SK-N-SH (cell line): ENCODE measurements at regions not wholly inside any gene's neighbourhood (a gene's known extent, or its start where the extent isn't known, plus 50 kb on each side); places are given as distances from the start of the nearest gene placed in this dataset.

ENCODE experiments used
- CTCF ChIA-PET: fragments of 300-600, 350-600 bp; formaldehyde crosslinking; extraction: SDS; loops from one replicate; lab custom pipeline; 2021; lab: Yijun Ruan, JAX
- POLR2A ChIA-PET: fragments of 350-600 bp; sonication (Branson Sonifier 250); formaldehyde crosslinking; extraction: SDS; loops from one replicate; lab custom pipeline; 2020; ENCODE audit warnings: antibody characterized with exemption, inconsistent platforms; lab: Yijun Ruan, JAX
- DNase-seq: peaks from one replicate; pipeline ENCODE4 v3.0.0; 2012
- H2AFZ ChIP-seq: fragments of 200-600 bp; sonication (generic); 2 replicates; pipeline ENCODE4 v1.8.1; 2016; ENCODE audit warnings: antibody characterized with exemption, mild to moderate bottlenecking, low read depth
- H3F3A ChIP-seq: fragments of 200-600 bp; sonication (generic); replicated peaks from 2 replicates; pipeline ENCODE3; 2016; ENCODE audit warnings: antibody characterized with exemption, mild to moderate bottlenecking; ENCODE audit not compliant: insufficient read depth
- H3K27ac ChIP-seq, 2 experiments: fragments of 200-500 bp in 1 of 2; fragments of 200-600 bp in 1 of 2; sonication (Bioruptor generic) in 1 of 2; sonication (generic), shearing (Covaris generic) in 1 of 2; 2 replicates each; pipeline versions ENCODE4 v1.5.1 to v1.6.1; 2014 to 2016; ENCODE audit warnings: low read depth in 2 of 2, inconsistent platforms in 1 of 2, low read length in 1 of 2, mild to moderate bottlenecking in 1 of 2, mixed read lengths in 1 of 2
- H3K27me3 ChIP-seq: fragments of 200-600 bp; sonication (generic), shearing (Covaris generic); 2 replicates; pipeline ENCODE4 v1.6.1; 2016; ENCODE audit warnings: mixed run types; ENCODE audit not compliant: insufficient read depth
- H3K36me3 ChIP-seq, 2 experiments: fragments of 200-500 bp in 1 of 2; fragments of 200-600 bp in 1 of 2; sonication (Bioruptor generic) in 1 of 2; sonication (generic) in 1 of 2; replicated peaks in 1 of 2; 2 replicates each; pipeline versions ENCODE3 to v1.5.1; 2014 to 2016; ENCODE audit warnings: low read length in 1 of 2, mild to moderate bottlenecking in 1 of 2; ENCODE audit not compliant: insufficient read depth in 2 of 2, control insufficient read depth in 1 of 2
- H3K4me1 ChIP-seq, 2 experiments: fragments of 200-500 bp in 1 of 2; fragments of 200-600 bp in 1 of 2; sonication (Bioruptor generic) in 1 of 2; sonication (generic), shearing (Covaris generic) in 1 of 2; 2 replicates each; pipeline versions ENCODE4 v1.5.1 to v1.6.1; 2014 to 2016; ENCODE audit warnings: low read depth in 1 of 2, low read length in 1 of 2, mixed run types in 1 of 2; ENCODE audit not compliant: insufficient read depth in 2 of 2, control insufficient read depth in 1 of 2
- H3K4me2 ChIP-seq: fragments of 200-600 bp; sonication (generic), shearing (Covaris generic); 2 replicates; pipeline ENCODE4 v1.6.1; 2017; ENCODE audit warnings: mixed run types
- H3K4me3 ChIP-seq, 2 experiments: fragments of 200-500 bp in 1 of 2; fragments of 200-600 bp in 1 of 2; sonication (Bioruptor generic) in 1 of 2; sonication (generic), shearing (Covaris generic) in 1 of 2; 2 replicates each; pipeline versions ENCODE4 v1.5.1 to v1.8.1; 2014 to 2016; ENCODE audit warnings: low read depth in 2 of 2, inconsistent platforms in 1 of 2, low read length in 1 of 2, mild to moderate bottlenecking in 1 of 2, mixed read lengths in 1 of 2, moderate library complexity in 1 of 2
- H3K79me2 ChIP-seq: fragments of 200-600 bp; sonication (generic); 2 replicates; pipeline ENCODE4 v1.8.1; 2017; ENCODE audit warnings: mild to moderate bottlenecking; ENCODE audit not compliant: insufficient read depth
- H3K9ac ChIP-seq: fragments of 200-600 bp; sonication (generic); 2 replicates; pipeline ENCODE4 v1.6.1; 2017; ENCODE audit warnings: mixed run types
- H3K9me2 ChIP-seq: fragments of 200-600 bp; sonication (generic); 2 replicates; pipeline ENCODE4 v1.6.1; 2017; ENCODE audit warnings: mixed run types
- H3K9me3 ChIP-seq: fragments of 200-600 bp; sonication (generic); 2 replicates; pipeline ENCODE4 v1.6.1; 2017; ENCODE audit warnings: mixed run types, mild to moderate bottlenecking, moderate library complexity
- H4K20me1 ChIP-seq: fragments of 200-600 bp; sonication (generic); 2 replicates; pipeline ENCODE4 v1.6.1; 2017; ENCODE audit warnings: mild to moderate bottlenecking, mixed run types; ENCODE audit not compliant: insufficient read depth
- ELF1 ChIP-seq: IDR thresholded peaks from 2 replicates; pipeline ENCODE4 v1.4.0; 2012
- EP300 ChIP-seq, 2 experiments: IDR thresholded peaks; 2 replicates each; pipeline versions ENCODE4 v1.4.0 to v1.6.1; 2012; ENCODE audit warnings: borderline replicate concordance in 1 of 2, low read depth in 1 of 2, low read length in 1 of 2
- EZH2phosphoT487 ChIP-seq: fragments of 200-600 bp; sonication (generic); IDR thresholded peaks from 2 replicates; pipeline ENCODE4 v1.6.1; 2017; ENCODE audit warnings: low read depth, mixed run types, mild to moderate bottlenecking, antibody characterized with exemption, moderate library complexity, borderline replicate concordance
- FOSL2 ChIP-seq: IDR thresholded peaks from 2 replicates; pipeline ENCODE4 v1.4.0; 2012; ENCODE audit warnings: low read depth, mild to moderate bottlenecking, moderate library complexity, borderline replicate concordance
- FOXJ3 ChIP-seq: sonication (generic); formaldehyde crosslinking; IDR thresholded peaks from 2 replicates; pipeline ENCODE4 v1.5.1; 2020; ENCODE audit warnings: mild to moderate bottlenecking, missing genetic modification reagents
- FOXM1 ChIP-seq: IDR thresholded peaks from 2 replicates; pipeline ENCODE4 v1.4.0; 2012; ENCODE audit warnings: low read depth, mild to moderate bottlenecking
- MXI1 ChIP-seq: IDR thresholded peaks from 2 replicates; pipeline ENCODE4 v1.6.1; 2012; ENCODE audit warnings: mild to moderate bottlenecking, low read depth, low read length, improper control_type of control experiment
- NFIC ChIP-seq: IDR thresholded peaks from 2 replicates; pipeline ENCODE4 v1.4.0; 2012; ENCODE audit warnings: borderline replicate concordance
- NRF1 ChIP-seq: IDR thresholded peaks from 2 replicates; pipeline ENCODE4 v1.6.1; 2012; ENCODE audit warnings: low read depth, mild to moderate bottlenecking, low read length
- POLR2AphosphoS5 ChIP-seq: IDR thresholded peaks from 2 replicates; pipeline ENCODE4 v1.6.1; 2012; ENCODE audit warnings: low read depth, low read length
- RCOR1 ChIP-seq: fragments of 150-350 bp; IDR thresholded peaks from 2 replicates; pipeline ENCODE4 v1.6.1; 2017; ENCODE audit warnings: antibody characterized with exemption, low read length
- RXRA ChIP-seq: IDR thresholded peaks from 2 replicates; pipeline ENCODE4 v1.4.0; 2012; ENCODE audit warnings: low read depth, mild to moderate bottlenecking, borderline replicate concordance
- SIN3A ChIP-seq: IDR thresholded peaks from 2 replicates; pipeline ENCODE4 v1.6.1; 2012; ENCODE audit warnings: low read depth, mild to moderate bottlenecking, low read length, moderate library complexity, borderline replicate concordance
- SMC3 ChIP-seq: IDR thresholded peaks from 2 replicates; pipeline ENCODE4 v1.6.1; 2012; ENCODE audit warnings: low read depth, low read length, improper control_type of control experiment
- TAF1 ChIP-seq: IDR thresholded peaks from 2 replicates; pipeline ENCODE4 v1.6.1; 2012; ENCODE audit warnings: low read depth, mild to moderate bottlenecking, low read length, moderate library complexity, borderline replicate concordance
- TCF12 ChIP-seq: IDR thresholded peaks from 2 replicates; pipeline ENCODE4 v1.4.0; 2012
- TEAD4 ChIP-seq: IDR thresholded peaks from 2 replicates; pipeline ENCODE4 v1.4.0; 2012; ENCODE audit warnings: mild to moderate bottlenecking, borderline replicate concordance; ENCODE audit not compliant: insufficient read depth
- WGBS: methylation state at CpG from one replicate; pipeline ENCODE4 v1.1.6; 2017; ENCODE audit warnings: low lambda C conversion rate; 5-methylcytosine and 5-hydroxymethylcytosine counted together
- TF ChIP-seq, protein P1 (sequence below): IDR thresholded peaks from 2 replicates; pipeline ENCODE4 v1.6.1; 2012; ENCODE audit warnings: mild to moderate bottlenecking, low read depth, low read length, moderate library complexity
- TF ChIP-seq, protein P2 (sequence below): fragments of 150-350 bp; IDR thresholded peaks from 2 replicates; pipeline ENCODE4 v1.6.1; 2016; ENCODE audit warnings: mild to moderate bottlenecking, low read depth, low read length

DNA sequence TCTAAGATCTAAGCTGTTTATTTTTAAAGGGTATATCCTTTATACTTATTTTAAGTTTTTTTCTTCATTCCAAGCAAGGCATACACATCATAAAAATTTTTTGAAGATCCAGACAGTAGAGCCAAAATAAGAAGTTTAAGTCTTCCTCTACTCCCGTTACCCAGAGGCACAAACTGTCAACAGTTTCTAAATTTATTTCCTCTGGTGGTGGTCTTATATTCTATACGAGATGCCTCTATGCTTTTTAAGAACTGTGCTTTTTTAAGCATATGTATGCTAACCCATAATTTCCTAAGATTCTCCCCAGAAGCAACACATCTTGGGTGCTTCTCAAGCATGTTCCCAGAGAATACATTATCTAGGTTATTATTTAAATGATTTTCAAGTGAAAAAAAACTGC, 383.6 kb downstream of the COG6 start:
- no peak for TF ChIP-seq NRF1
- no peak for TF ChIP-seq SIN3A
- TF ChIP-seq, protein P1, sequence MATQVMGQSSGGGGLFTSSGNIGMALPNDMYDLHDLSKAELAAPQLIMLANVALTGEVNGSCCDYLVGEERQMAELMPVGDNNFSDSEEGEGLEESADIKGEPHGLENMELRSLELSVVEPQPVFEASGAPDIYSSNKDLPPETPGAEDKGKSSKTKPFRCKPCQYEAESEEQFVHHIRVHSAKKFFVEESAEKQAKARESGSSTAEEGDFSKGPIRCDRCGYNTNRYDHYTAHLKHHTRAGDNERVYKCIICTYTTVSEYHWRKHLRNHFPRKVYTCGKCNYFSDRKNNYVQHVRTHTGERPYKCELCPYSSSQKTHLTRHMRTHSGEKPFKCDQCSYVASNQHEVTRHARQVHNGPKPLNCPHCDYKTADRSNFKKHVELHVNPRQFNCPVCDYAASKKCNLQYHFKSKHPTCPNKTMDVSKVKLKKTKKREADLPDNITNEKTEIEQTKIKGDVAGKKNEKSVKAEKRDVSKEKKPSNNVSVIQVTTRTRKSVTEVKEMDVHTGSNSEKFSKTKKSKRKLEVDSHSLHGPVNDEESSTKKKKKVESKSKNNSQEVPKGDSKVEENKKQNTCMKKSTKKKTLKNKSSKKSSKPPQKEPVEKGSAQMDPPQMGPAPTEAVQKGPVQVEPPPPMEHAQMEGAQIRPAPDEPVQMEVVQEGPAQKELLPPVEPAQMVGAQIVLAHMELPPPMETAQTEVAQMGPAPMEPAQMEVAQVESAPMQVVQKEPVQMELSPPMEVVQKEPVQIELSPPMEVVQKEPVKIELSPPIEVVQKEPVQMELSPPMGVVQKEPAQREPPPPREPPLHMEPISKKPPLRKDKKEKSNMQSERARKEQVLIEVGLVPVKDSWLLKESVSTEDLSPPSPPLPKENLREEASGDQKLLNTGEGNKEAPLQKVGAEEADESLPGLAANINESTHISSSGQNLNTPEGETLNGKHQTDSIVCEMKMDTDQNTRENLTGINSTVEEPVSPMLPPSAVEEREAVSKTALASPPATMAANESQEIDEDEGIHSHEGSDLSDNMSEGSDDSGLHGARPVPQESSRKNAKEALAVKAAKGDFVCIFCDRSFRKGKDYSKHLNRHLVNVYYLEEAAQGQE: no peak
- no peak for TF ChIP-seq RCOR1
- TF ChIP-seq, protein P2, sequence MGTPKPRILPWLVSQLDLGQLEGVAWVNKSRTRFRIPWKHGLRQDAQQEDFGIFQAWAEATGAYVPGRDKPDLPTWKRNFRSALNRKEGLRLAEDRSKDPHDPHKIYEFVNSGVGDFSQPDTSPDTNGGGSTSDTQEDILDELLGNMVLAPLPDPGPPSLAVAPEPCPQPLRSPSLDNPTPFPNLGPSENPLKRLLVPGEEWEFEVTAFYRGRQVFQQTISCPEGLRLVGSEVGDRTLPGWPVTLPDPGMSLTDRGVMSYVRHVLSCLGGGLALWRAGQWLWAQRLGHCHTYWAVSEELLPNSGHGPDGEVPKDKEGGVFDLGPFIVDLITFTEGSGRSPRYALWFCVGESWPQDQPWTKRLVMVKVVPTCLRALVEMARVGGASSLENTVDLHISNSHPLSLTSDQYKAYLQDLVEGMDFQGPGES: no peak
- TF ChIP-seq FOXJ3 (CRISPR knock-in tag): no peak
- no peak for TF ChIP-seq FOXM1
- TF ChIP-seq TCF12: no peak
- TF ChIP-seq TEAD4: no peak
- TF ChIP-seq RXRA: no peak
- TF ChIP-seq FOSL2: no peak
- TF ChIP-seq ELF1: no peak
- TF ChIP-seq POLR2AphosphoS5: no peak
- TF ChIP-seq NFIC: no peak
- TF ChIP-seq EP300 (IDR thresholded peaks at IDR 0.05; ENCODE audit: borderline replicate concordance in 1 of 2, low read depth in 1 of 2, low read length in 1 of 2): no peak
- TF ChIP-seq MXI1: no peak
- H3K9me3 ChIP-seq: no peaks in the 10 kb centered on the region
- H3K9me2 ChIP-seq: no peaks in the 10 kb centered on the region
- no peaks in the 10 kb centered on the region for H4K20me1 ChIP-seq
- no peaks in the 10 kb centered on the region for H3K36me3 ChIP-seq
- no peaks in the 10 kb centered on the region for H3K79me2 ChIP-seq
- DNase-seq: no peak
- no peak overlapping the region for H3K4me2 ChIP-seq
- H2AFZ ChIP-seq: no peak overlapping the region
- ChIA-PET CTCF (no interaction called here), POLR2A (no interaction called here)
- 65% methylated on average over 2 of the region's 2 CpGs for WGBS
- no peak overlapping the region for H3K27ac ChIP-seq
- H3K27me3 ChIP-seq: no peaks in the 10 kb centered on the region
- H3F3A ChIP-seq: no peaks in the 10 kb centered on the region
- H3K4me1 ChIP-seq: no peaks in the 10 kb centered on the region
- no peak overlapping the region for H3K9ac ChIP-seq
- H3K4me3 ChIP-seq: no peak overlapping the region

DNA sequence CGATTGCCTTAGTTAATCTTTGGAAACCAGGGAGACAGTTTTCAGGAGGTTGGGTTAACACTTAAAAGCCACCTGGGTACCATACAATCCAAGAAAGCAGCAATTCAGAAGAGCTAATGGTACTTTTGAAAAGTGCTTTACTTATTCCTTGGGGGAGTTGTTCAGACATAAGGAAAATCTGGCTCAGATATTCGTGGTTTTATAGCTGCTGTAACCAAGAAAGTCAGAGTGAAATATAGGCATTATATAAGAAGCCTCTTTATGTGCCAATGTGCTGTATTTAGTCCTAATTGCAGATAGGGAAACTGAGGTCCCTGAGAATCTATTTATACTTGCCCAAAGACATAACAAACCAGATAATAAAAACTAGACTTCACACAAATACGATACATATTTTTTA, 387.5 kb downstream of the COG6 start:
- TF ChIP-seq SMC3 (no peak), RCOR1 (no peak), TAF1 (no peak), SIN3A (no peak), EZH2phosphoT487 (no peak), FOSL2 (no peak), RXRA (no peak), FOXJ3 (CRISPR knock-in tag) (no peak)
- TF ChIP-seq, protein P2: no peak
- 57% methylated on average over 3 of the region's 3 CpGs for WGBS
- H2AFZ ChIP-seq: no peak overlapping the region
- no peaks in the 10 kb centered on the region for H3K36me3 ChIP-seq
- H3K9me3 ChIP-seq: no peaks in the 10 kb centered on the region
- no peak overlapping the region for H3K4me3 ChIP-seq
- no peak overlapping the region for H3K27ac ChIP-seq
- H3K4me1 ChIP-seq: no peaks in the 10 kb centered on the region
- no peaks in the 10 kb centered on the region for H3K27me3 ChIP-seq
- DNase-seq: no peak
- no peak overlapping the region for H3K4me2 ChIP-seq
- H3K9ac ChIP-seq: no peak overlapping the region
- H3K9me2 ChIP-seq: no peaks in the 10 kb centered on the region
- CTCF ChIA-PET: no interaction called here
- no peaks in the 10 kb centered on the region for H3K79me2 ChIP-seq
- H3F3A ChIP-seq: no peaks in the 10 kb centered on the region
- POLR2A ChIA-PET: no interaction called here
- no peaks in the 10 kb centered on the region for H4K20me1 ChIP-seq
